Ascending aorta (tissue), 2 donors: ENCODE measurements at regions not wholly inside any gene's neighbourhood (a gene's known extent, or its start where the extent isn't known, plus 50 kb on each side); places are given as distances from the start of the nearest gene placed in this dataset.
A peak's percentile ranks its signal among the peaks of the same experiment; 100 is the strongest.
"Not testable (repeated sequence)": the region's sequence is repeated elsewhere in the genome, so short reads cannot be mapped to it uniquely, and the experiment has no call there.

ENCODE experiments used
- DNase-seq, 2 donors: peaks; one replicate each; pipeline ENCODE4 v3.0.0-alpha.2; 2019; ENCODE audit warnings: low spot score in 2 of 2
- H3K27ac ChIP-seq, 2 donors: fragments of 200-600 bp; sonication (generic); one replicate each; pipeline ENCODE4 v1.5.1; 2016 to 2017; ENCODE audit warnings: mild to moderate bottlenecking in 1 of 2
- H3K27me3 ChIP-seq: fragments of 200-600 bp; sonication (generic); one replicate; pipeline ENCODE4 v1.5.1; 2017
- H3K36me3 ChIP-seq, 2 donors: fragments of 200-600 bp; sonication (generic); one replicate each; pipeline ENCODE4 v1.5.1; 2016
- H3K4me1 ChIP-seq, 2 donors: fragments of 200-600 bp; sonication (generic); one replicate each; pipeline ENCODE4 v1.5.1; 2016 to 2017; ENCODE audit warnings: mild to moderate bottlenecking in 1 of 2
- H3K4me3 ChIP-seq, 2 donors: fragments of 200-600 bp; sonication (generic); one replicate each; pipeline ENCODE4 v1.5.1; 2016 to 2017; ENCODE audit warnings: mild to moderate bottlenecking in 1 of 2
- H3K9me3 ChIP-seq, 2 donors: fragments of 200-600 bp; sonication (generic); one replicate each; pipeline ENCODE4 v1.5.1; 2016
- CTCF ChIP-seq, 3 experiments: fragments of 200-600 bp in 2 of 3; fragments of 450-650 bp in 1 of 3; sonication (generic) in 2 of 3; IDR thresholded peaks; one replicate each; pipeline ENCODE4 v1.5.1; 2016 to 2019; ENCODE audit warnings: antibody characterized with exemption in 3 of 3, mild to moderate bottlenecking in 1 of 3, moderate library complexity in 1 of 3
- intact Hi-C: fragments of 100-400 bp; cut with DNase I; formaldehyde crosslinking; loops from one replicate; pipeline ENCODE4 v1.15.1; 2023

DNA sequence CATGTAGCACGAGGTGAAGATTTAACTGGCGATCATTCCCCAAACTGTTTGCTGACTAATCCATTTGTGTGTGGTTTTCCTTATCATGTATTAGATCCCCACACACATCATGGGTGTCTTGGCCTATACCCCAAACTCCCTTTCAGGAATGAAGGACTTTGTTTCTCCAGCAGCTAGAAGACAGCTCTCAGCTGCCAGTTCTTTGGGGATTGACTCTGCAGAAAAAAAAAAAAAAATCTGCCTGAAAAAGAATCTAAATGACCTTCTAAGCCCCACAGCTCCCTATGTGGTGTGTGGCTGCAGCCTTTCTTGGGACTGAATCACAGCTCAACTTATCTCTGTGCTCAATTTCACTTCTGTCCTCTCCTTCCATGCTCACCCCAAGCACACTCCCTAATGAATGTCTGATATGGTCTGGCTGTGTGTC lies 256.3 kb upstream of the DUSP10 start:
- TF ChIP-seq CTCF (IDR thresholded peaks at IDR 0.05): no peak
- H3K27ac ChIP-seq: no peak overlapping the region
- H3K4me3 ChIP-seq: no peak overlapping the region
- no peaks in the 10 kb centered on the region for H3K4me1 ChIP-seq
- H3K9me3 ChIP-seq: no peaks in the 10 kb centered on the region
- no peak for DNase-seq
- H3K36me3 ChIP-seq: no peaks in the 10 kb centered on the region
- H3K27me3 ChIP-seq: no peaks in the 10 kb centered on the region
- intact Hi-C loops: no loop called here

DNA sequence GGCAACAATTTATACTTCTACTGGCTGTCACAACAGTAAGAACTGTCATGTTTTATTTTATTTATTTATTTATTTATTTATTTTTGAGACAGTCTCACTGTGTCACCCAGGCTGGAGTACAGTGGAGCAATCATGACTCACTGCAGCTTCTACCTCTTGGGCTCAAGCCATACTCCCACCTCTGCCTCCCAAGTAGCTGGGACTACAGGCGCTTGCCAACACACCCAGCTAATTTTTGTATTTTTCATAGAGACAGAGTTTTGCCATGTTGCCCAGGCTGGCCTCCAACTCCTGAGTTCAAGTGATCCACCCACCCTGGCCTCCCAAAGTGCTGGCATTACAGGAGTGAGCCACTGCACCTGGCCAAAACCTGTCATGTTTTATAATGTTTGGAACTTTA lies 255.1 kb upstream of the DUSP10 start:
- DNase-seq, H3K27me3 ChIP-seq, intact Hi-C loops, H3K4me3 ChIP-seq, H3K36me3 ChIP-seq, H3K9me3 ChIP-seq, H3K4me1 ChIP-seq, H3K27ac ChIP-seq: not testable (repeated sequence)

DNA sequence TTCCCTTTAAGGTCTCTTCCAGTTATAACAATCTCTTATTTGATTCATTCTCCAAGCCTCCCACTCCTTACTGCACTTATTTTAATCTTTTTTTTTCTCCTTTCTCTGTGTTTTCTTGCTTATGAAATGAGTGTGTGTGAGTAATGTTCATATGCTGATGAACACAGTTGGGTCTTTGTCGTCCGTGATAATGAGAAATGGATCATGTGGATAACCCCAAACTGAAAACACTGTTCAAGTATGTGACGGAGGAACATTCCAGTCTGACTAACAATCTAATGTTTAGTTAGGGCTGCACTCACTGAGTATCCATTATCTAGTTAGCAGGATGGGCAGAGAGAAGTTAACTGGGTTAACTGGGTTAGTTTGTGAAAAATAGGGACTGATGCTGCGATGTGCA lies 253.1 kb upstream of the DUSP10 start:
- Histone ChIP-seq H3K4me3 (no peak overlapping the region), H3K9me3 (no peaks in the 10 kb centered on the region), H3K36me3 (no peaks in the 10 kb centered on the region), H3K27me3 (no peaks in the 10 kb centered on the region), H3K27ac (peak overlapping the region in 1 of 2 donors; percentile 12), H3K4me1 (no peaks in the 10 kb centered on the region)
- intact Hi-C loops: no loop called here
- no peak for DNase-seq
- TF ChIP-seq CTCF (IDR thresholded peaks at IDR 0.05): no peak

DNA sequence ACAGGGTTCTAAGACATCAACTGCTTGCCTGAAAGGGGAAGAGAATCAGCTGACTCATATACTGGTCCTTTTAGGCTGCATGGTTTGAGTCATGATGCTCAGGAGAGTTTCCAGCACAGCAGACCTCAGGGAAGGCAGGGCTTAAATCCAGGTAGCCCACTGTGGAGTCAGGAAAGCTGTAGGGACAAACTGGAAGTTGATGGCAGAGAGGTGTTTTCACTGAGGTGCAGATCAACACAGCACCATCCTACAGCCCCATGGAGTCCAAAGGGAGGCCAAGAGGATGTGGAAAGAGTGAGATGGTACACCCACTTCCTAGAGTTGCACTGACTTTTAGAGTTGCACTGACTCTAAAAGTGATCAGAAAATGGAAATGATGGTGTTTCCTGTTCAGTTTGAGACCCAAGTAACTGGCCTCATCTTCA lies 252.4 kb upstream of the DUSP10 start:
- no peak for TF ChIP-seq CTCF (IDR thresholded peaks at IDR 0.05)
- Histone ChIP-seq H3K27me3 (no peaks in the 10 kb centered on the region), H3K4me3 (no peak overlapping the region), H3K4me1 (no peaks in the 10 kb centered on the region), H3K27ac (no peak overlapping the region), H3K36me3 (no peaks in the 10 kb centered on the region), H3K9me3 (no peaks in the 10 kb centered on the region)
- intact Hi-C loops: no loop called here
- no peak for DNase-seq

DNA sequence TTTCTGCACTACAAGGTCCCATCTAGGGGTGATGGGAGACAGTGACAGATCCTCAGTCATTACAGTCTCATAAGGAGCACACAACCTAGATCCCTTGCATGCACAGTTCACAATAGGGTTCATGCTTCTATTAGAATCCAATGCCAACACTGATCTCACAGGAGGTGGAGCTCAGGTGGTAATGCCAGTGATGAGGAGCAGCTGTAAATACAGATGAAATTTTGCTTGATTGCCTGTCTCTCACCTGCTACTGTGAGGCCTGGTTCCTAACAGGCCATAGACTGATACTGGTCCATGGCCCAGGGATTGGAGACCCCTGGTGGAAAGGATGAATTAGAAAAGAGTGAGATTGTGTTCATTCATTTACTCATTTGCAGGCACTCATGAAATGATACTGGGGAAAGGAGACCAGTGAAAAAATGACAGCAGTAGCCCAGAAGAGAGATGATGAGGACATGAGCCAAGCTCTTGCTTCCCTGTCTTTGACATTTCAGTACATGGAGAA lies 251.6 kb upstream of the DUSP10 start:
- intact Hi-C loops: no loop called here
- H3K4me3 ChIP-seq: no peak overlapping the region
- TF ChIP-seq CTCF (IDR thresholded peaks at IDR 0.05): no peak
- H3K4me1 ChIP-seq: no peaks in the 10 kb centered on the region
- no peak overlapping the region for H3K27ac ChIP-seq
- H3K27me3 ChIP-seq: no peaks in the 10 kb centered on the region
- H3K9me3 ChIP-seq: no peaks in the 10 kb centered on the region
- H3K36me3 ChIP-seq: no peaks in the 10 kb centered on the region
- DNase-seq: no peak

DNA sequence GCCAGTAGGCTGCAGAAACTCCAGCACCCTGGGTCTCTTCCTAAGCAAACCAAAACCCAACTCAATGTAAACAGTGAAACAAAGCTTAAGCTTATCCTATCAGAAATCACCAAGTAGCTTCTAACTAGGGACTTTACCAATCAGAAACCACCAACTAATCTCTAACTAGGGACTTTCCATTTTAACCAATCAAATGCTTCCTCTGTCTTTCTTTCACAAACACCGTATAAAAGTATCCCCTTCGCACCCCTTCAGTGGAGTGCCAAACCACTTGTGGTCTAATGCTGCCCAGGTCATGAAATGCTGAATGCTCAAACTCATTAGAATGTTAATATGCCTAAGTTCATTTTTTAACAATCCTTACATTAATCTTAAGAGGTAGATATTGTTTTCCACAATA lies 250.5 kb upstream of the DUSP10 start:
- Histone ChIP-seq H3K27me3 (no peaks in the 10 kb centered on the region), H3K9me3 (no peaks in the 10 kb centered on the region), H3K36me3 (no peaks in the 10 kb centered on the region), H3K4me1 (no peaks in the 10 kb centered on the region), H3K27ac (no peak overlapping the region), H3K4me3 (no peak overlapping the region)
- DNase-seq: no peak
- no peak for TF ChIP-seq CTCF (IDR thresholded peaks at IDR 0.05)
- intact Hi-C loops: no loop called here
